Endodermal cell (in vitro differentiated cells): ENCODE measurements at regions not wholly inside any gene's neighbourhood (a gene's known extent, or its start where the extent isn't known, plus 50 kb on each side); places are given as distances from the start of the nearest gene placed in this dataset.

ENCODE experiments used
- DNase-seq: peaks from one replicate; pipeline ENCODE4 v3.0.0-alpha.2; 2017
- H3K27ac ChIP-seq: 2 replicates; pipeline ENCODE4 v1.5.1; 2013; ENCODE audit warnings: mild to moderate bottlenecking, low read depth, low read length, moderate library complexity
- H3K27me3 ChIP-seq: 2 replicates; pipeline ENCODE4 v1.6.1; 2013; ENCODE audit warnings: mild to moderate bottlenecking, low read length, moderate library complexity; ENCODE audit not compliant: insufficient read depth, control insufficient read depth, poor library complexity, severe bottlenecking
- H3K36me3 ChIP-seq: 2 replicates; pipeline ENCODE4 v1.7.0; 2013; ENCODE audit warnings: mild to moderate bottlenecking, low read length, moderate library complexity; ENCODE audit not compliant: control insufficient read depth, insufficient read depth
- H3K4me1 ChIP-seq: one replicate; pipeline ENCODE4 v1.7.0; 2013; ENCODE audit warnings: low read length; ENCODE audit not compliant: control insufficient read depth, insufficient read depth
- H3K4me3 ChIP-seq: 2 replicates; pipeline ENCODE4 v1.5.1; 2013; ENCODE audit warnings: mild to moderate bottlenecking, low read length, moderate library complexity
- H3K9ac ChIP-seq: 2 replicates; pipeline ENCODE4 v1.6.1; 2013; ENCODE audit warnings: mild to moderate bottlenecking, low read length, moderate library complexity; ENCODE audit not compliant: poor library complexity, severe bottlenecking; ENCODE audit errors: extremely low read depth
- H3K9me3 ChIP-seq: 2 replicates; pipeline ENCODE4 v1.6.1; 2013; ENCODE audit warnings: mild to moderate bottlenecking, low read length, moderate library complexity; ENCODE audit not compliant: control insufficient read depth
- H3K27ac Mint-ChIP-seq: 2 replicates; pipeline ENCODE4 v1.8.0; 2020; ENCODE audit warnings: mixed read lengths
- H3K27me3 Mint-ChIP-seq: 2 replicates; pipeline ENCODE4 v1.8.0; 2021; ENCODE audit warnings: mild to moderate bottlenecking, mixed read lengths; ENCODE audit not compliant: insufficient read depth
- H3K36me3 Mint-ChIP-seq: 2 replicates; pipeline ENCODE4 v1.8.0; 2020; ENCODE audit warnings: low read depth, mixed read lengths
- H3K4me1 Mint-ChIP-seq: 2 replicates; pipeline ENCODE4 v1.8.0; 2020; ENCODE audit warnings: mixed read lengths
- H3K4me3 Mint-ChIP-seq: 2 replicates; pipeline ENCODE4 v1.8.0; 2020; ENCODE audit warnings: mild to moderate bottlenecking, moderate library complexity, mixed read lengths
- H3K9me3 Mint-ChIP-seq: 2 replicates; pipeline ENCODE4 v1.8.0; 2020; ENCODE audit warnings: mild to moderate bottlenecking, mixed read lengths
- WGBS, 2 experiments: methylation state at CpG; one replicate each; pipeline versions ENCODE4 v1.1.5 to v1.1.7; 2013; ENCODE audit warnings: missing lambda C conversion rate in 2 of 2, mixed read lengths in 1 of 2; ENCODE audit not compliant: insufficient coverage in 1 of 2, insufficient read length in 1 of 2; 5-methylcytosine and 5-hydroxymethylcytosine counted together
- TF ChIP-seq, protein P1 (sequence below): fragments of 200-600 bp; sonication (generic); conservative IDR thresholded peaks from 2 replicates; pipeline ENCODE4 v1.5.0; 2021; ENCODE audit warnings: antibody characterized with exemption, mild to moderate bottlenecking

DNA sequence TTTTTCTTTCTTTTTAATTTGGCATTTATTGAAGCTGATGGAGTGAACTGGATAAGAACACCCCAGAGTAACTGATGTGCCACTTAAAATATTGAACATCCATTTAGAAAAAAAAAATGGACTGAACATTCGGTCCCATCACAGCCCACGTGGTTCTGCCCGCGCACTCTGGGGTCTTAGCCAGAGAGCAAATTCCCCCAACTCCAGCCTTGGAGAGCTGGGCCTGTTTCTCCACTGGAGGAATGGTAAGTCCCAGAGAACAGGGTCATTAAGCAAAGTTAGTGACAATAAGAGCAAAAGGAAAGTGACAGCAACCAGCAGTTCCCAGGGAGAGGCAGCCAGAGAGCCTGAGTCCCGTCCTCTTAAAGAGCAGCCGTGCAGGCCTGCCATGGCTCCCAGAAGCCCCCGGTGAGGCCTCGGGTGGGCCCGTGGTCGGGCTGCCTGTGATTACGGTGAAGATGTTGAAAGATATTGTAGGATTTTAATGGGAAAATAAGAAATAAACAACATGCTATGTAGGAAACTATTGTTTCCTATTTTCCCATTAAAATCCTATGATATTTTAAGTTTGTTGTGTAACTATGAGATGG, 487.9 kb upstream of the MKI67 start:
- no peaks in the 10 kb centered on the region for H3K27me3 Mint-ChIP-seq
- Histone ChIP-seq H3K9ac (no peak overlapping the region), H3K9me3 (no peaks in the 10 kb centered on the region), H3K27me3 (no peaks in the 10 kb centered on the region), H3K4me3 (no peak overlapping the region), H3K27ac (no peak overlapping the region), H3K36me3 (no peaks in the 10 kb centered on the region), H3K4me1 (no peaks in the 10 kb centered on the region)
- H3K9me3 Mint-ChIP-seq = no peaks in the 10 kb centered on the region
- no peak overlapping the region for H3K4me3 Mint-ChIP-seq
- DNase-seq = no peak
- H3K36me3 Mint-ChIP-seq = no peaks in the 10 kb centered on the region
- WGBS, 2 experiments = 73 to 83% methylated on average over 2 to 10 of the region's 11 CpGs
- TF ChIP-seq, protein P1, sequence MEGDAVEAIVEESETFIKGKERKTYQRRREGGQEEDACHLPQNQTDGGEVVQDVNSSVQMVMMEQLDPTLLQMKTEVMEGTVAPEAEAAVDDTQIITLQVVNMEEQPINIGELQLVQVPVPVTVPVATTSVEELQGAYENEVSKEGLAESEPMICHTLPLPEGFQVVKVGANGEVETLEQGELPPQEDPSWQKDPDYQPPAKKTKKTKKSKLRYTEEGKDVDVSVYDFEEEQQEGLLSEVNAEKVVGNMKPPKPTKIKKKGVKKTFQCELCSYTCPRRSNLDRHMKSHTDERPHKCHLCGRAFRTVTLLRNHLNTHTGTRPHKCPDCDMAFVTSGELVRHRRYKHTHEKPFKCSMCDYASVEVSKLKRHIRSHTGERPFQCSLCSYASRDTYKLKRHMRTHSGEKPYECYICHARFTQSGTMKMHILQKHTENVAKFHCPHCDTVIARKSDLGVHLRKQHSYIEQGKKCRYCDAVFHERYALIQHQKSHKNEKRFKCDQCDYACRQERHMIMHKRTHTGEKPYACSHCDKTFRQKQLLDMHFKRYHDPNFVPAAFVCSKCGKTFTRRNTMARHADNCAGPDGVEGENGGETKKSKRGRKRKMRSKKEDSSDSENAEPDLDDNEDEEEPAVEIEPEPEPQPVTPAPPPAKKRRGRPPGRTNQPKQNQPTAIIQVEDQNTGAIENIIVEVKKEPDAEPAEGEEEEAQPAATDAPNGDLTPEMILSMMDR = no peak
- no peaks in the 10 kb centered on the region for H3K4me1 Mint-ChIP-seq
- no peak overlapping the region for H3K27ac Mint-ChIP-seq

DNA sequence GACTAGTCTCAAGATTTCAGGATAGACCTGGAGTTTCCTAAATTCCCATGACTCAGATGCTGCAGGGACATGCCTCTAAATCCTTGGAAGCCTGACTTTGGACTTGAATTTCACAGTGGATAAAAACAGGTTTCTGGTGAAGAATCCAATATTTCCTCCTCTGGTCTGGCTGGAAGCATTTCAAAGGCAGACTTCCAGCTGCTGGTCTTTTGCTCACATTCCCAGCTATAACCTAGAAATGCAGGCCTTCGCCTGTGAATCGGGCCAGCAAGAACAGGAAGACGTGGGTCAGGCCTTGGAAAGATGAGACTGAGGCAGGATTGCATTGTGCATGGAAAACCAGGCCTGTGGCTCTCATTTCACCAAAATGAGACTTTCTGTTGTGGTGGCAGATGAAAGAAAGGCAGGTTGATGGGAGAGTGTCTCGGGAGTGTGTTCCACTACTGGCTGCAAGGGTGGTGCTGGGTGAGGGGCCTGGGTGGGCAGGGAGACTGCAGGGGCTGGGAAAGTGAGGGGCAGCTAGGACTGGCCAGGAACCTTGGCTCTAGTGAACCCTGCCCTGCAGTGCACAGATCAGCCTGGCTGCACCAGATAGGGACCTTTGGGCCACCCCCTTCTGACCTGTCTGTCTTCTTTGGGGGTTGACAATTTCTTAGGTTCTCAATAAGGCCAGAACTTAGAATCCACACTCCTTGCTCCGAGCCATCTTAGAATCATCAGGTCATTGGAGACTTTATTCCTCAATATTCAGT, 488.8 kb upstream of the MKI67 start:
- no peaks in the 10 kb centered on the region for H3K9me3 Mint-ChIP-seq
- 84 to 97% methylated on average over 5 of the region's 5 CpGs for WGBS, 2 experiments
- H3K4me1 Mint-ChIP-seq = no peaks in the 10 kb centered on the region
- H3K4me3 ChIP-seq = no peak overlapping the region
- H3K9me3 ChIP-seq = no peaks in the 10 kb centered on the region
- H3K27ac Mint-ChIP-seq = no peak overlapping the region
- TF ChIP-seq, protein P1 = no peak
- no peak for DNase-seq
- no peaks in the 10 kb centered on the region for H3K27me3 Mint-ChIP-seq
- H3K36me3 Mint-ChIP-seq = no peaks in the 10 kb centered on the region
- no peaks in the 10 kb centered on the region for H3K36me3 ChIP-seq
- no peak overlapping the region for H3K27ac ChIP-seq
- H3K4me3 Mint-ChIP-seq = no peak overlapping the region
- H3K27me3 ChIP-seq = no peaks in the 10 kb centered on the region
- no peak overlapping the region for H3K9ac ChIP-seq
- no peaks in the 10 kb centered on the region for H3K4me1 ChIP-seq

DNA sequence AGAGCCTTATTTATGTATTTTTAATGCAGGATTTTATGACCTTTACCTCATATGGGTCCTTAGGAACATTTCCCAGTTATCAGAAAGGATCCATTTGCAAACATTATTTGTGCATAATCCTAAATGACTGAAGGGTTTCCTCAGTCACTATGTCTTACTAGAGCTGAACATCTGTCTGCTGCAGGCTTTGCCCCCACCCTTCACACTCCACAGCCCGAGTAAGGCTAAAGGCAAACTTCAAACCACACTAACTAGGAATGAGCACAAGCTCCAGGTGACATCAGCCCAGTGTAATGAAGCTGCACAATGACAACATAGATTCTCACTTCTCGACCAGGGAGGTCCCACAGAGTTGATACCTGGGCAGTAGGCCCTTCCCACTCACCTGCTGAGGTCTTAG, 491.3 kb upstream of the MKI67 start:
- TF ChIP-seq, protein P1 = no peak
- no peak overlapping the region for H3K4me3 Mint-ChIP-seq
- Histone ChIP-seq H3K4me1 (no peaks in the 10 kb centered on the region), H3K9ac (no peak overlapping the region), H3K9me3 (no peaks in the 10 kb centered on the region), H3K4me3 (no peak overlapping the region), H3K27me3 (no peaks in the 10 kb centered on the region), H3K36me3 (no peaks in the 10 kb centered on the region), H3K27ac (no peak overlapping the region)
- no peaks in the 10 kb centered on the region for H3K36me3 Mint-ChIP-seq
- no peaks in the 10 kb centered on the region for H3K9me3 Mint-ChIP-seq
- H3K4me1 Mint-ChIP-seq = no peaks in the 10 kb centered on the region
- no peak overlapping the region for H3K27ac Mint-ChIP-seq
- H3K27me3 Mint-ChIP-seq = no peaks in the 10 kb centered on the region
- 80% methylated on average over 1 to 2 of the region's 2 CpGs for WGBS, 2 experiments
- DNase-seq = no peak
